HG02610 (cell line): ENCODE measurements at regions not wholly inside any gene's neighbourhood (a gene's known extent, or its start where the extent isn't known, plus 50 kb on each side); places are given as distances from the start of the nearest gene placed in this dataset.

Experiments used
- ATAC-seq: cut with Tn5 transposase; IDR thresholded peaks from one replicate; pipeline ENCODE4 v1.9.1; 2021; ENCODE audit warnings: mild to moderate bottlenecking, moderate library complexity; ENCODE audit not compliant: unreplicated experiment

DNA sequence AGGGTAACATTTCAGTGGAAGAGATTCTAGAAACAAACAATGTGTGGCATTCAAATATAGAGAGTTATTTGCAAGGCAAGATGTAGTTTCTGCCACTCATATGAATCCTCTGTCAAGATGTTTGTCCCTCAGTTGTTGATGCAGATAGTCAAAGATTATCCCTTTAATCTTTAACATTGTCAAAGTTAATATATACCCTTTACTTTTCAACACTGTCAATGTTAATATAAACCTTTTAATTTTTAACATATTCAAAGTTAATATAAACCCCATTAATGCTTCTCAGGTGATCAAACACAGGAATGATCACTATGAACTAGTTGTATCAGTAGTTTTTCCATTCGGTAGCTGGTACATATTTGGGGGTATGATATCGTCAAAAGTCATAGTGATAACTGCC, 51.9 kb upstream of the PICALM start:
- ATAC-seq: no peak

- ATAC-seq: no peak
Observed at GRCh38 chr11:86119906-86120305, 51.0 kb upstream of the PICALM start.

- ATAC-seq: no peak
Observed at GRCh38 chr11:86119077-86119476, 50.2 kb upstream of the PICALM start.
